Ascending aorta (tissue), 2 donors: ENCODE measurements at regions not wholly inside any gene's neighbourhood (a gene's known extent, or its start where the extent isn't known, plus 50 kb on each side); places are given as distances from the start of the nearest gene placed in this dataset.

Source experiments
- DNase-seq, 2 donors: peaks; one replicate each; pipeline ENCODE4 v3.0.0-alpha.2; 2019; ENCODE audit warnings: low spot score in 2 of 2
- H3K27ac ChIP-seq, 2 donors: fragments of 200-600 bp; sonication (generic); one replicate each; pipeline ENCODE4 v1.5.1; 2016 to 2017; ENCODE audit warnings: mild to moderate bottlenecking in 1 of 2
- H3K27me3 ChIP-seq: fragments of 200-600 bp; sonication (generic); one replicate; pipeline ENCODE4 v1.5.1; 2017
- H3K36me3 ChIP-seq, 2 donors: fragments of 200-600 bp; sonication (generic); one replicate each; pipeline ENCODE4 v1.5.1; 2016
- H3K4me1 ChIP-seq, 2 donors: fragments of 200-600 bp; sonication (generic); one replicate each; pipeline ENCODE4 v1.5.1; 2016 to 2017; ENCODE audit warnings: mild to moderate bottlenecking in 1 of 2
- H3K4me3 ChIP-seq, 2 donors: fragments of 200-600 bp; sonication (generic); one replicate each; pipeline ENCODE4 v1.5.1; 2016 to 2017; ENCODE audit warnings: mild to moderate bottlenecking in 1 of 2
- H3K9me3 ChIP-seq, 2 donors: fragments of 200-600 bp; sonication (generic); one replicate each; pipeline ENCODE4 v1.5.1; 2016
- intact Hi-C: fragments of 100-400 bp; cut with DNase I; formaldehyde crosslinking; loops from one replicate; pipeline ENCODE4 v1.15.1; 2023
- TF ChIP-seq, protein P1 (sequence below), 3 experiments: fragments of 200-600 bp in 2 of 3; fragments of 450-650 bp in 1 of 3; sonication (generic) in 2 of 3; IDR thresholded peaks; one replicate each; pipeline ENCODE4 v1.5.1; 2016 to 2019; ENCODE audit warnings: antibody characterized with exemption in 3 of 3, mild to moderate bottlenecking in 1 of 3, moderate library complexity in 1 of 3

DNA sequence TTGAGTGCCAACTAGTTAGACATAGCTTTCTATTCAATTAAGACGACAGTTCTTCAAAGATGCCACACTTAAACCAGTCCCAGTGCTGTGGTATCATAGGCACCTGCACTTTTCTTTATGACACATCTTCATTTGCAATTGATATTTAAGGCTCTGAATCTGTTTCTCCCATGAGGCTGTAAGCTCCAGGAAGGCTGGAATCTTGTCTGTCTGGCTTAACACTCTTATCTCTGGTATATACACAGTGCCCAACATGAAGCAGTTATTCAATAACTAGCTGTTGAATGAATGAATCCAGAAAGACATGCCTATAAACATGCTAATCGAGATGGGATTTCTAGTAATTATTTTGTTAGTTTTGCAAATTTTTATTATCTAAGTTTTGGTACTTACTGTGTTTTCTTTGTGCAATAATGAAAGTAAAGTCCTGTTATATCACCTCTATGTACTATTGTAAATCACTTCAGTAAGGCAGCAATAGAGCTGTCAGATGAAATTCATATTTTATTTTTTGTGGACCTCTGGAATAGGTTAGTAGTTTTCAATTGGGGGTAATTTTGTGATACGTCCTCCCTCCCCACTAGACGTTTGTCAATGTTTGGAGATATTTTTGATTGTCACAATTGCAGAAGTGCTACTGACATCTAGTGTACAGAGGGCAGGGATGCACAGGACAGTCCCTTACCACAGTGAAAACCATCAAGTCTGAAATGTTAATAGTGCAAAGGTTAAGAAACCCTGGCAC, 51.3 kb upstream of the STEAP4 start:
- Histone ChIP-seq H3K27me3 (no peaks in the 10 kb centered on the region), H3K9me3 (no peaks in the 10 kb centered on the region), H3K36me3 (no peaks in the 10 kb centered on the region), H3K4me3 (no peak overlapping the region), H3K27ac (no peak overlapping the region), H3K4me1 (no peaks in the 10 kb centered on the region)
- intact Hi-C loops = loop anchor here (5.0 kb wide), 1 partner anchor 116 kb away; no protein-coding TSS in a partner anchor
- no peak for DNase-seq
- TF ChIP-seq, protein P1, sequence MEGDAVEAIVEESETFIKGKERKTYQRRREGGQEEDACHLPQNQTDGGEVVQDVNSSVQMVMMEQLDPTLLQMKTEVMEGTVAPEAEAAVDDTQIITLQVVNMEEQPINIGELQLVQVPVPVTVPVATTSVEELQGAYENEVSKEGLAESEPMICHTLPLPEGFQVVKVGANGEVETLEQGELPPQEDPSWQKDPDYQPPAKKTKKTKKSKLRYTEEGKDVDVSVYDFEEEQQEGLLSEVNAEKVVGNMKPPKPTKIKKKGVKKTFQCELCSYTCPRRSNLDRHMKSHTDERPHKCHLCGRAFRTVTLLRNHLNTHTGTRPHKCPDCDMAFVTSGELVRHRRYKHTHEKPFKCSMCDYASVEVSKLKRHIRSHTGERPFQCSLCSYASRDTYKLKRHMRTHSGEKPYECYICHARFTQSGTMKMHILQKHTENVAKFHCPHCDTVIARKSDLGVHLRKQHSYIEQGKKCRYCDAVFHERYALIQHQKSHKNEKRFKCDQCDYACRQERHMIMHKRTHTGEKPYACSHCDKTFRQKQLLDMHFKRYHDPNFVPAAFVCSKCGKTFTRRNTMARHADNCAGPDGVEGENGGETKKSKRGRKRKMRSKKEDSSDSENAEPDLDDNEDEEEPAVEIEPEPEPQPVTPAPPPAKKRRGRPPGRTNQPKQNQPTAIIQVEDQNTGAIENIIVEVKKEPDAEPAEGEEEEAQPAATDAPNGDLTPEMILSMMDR (IDR thresholded peaks at IDR 0.05) = no peak

DNA sequence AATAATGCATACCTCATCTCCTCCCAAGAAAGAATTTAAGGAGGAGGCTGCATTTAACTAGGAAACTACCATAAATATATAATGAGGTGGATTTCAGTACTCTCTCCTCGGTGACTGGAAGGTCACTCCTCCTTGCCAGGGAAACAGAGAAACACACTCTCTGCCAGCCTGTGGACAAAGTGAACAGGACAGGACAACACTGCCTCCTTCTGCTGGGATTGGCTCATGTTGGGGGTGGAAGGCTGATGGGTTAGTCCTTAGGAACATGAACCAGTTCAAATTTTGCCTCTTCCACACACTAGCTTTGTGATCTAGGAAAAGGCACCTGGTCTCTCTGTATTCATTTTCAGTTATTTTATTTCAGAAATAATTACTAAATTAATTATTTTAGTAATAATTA, 50.6 kb upstream of the STEAP4 start:
- no peak overlapping the region for H3K4me3 ChIP-seq
- TF ChIP-seq, protein P1 (IDR thresholded peaks at IDR 0.05) = no peak
- intact Hi-C loops = loop anchor here (5.0 kb wide), 1 partner anchor 115 kb away; no protein-coding TSS in a partner anchor

More for the DNA sequence above, 50.6 kb upstream of the STEAP4 start:
- Histone ChIP-seq H3K36me3 (no peaks in the 10 kb centered on the region), H3K27me3 (no peaks in the 10 kb centered on the region), H3K9me3 (no peaks in the 10 kb centered on the region), H3K27ac (no peak overlapping the region), H3K4me1 (no peaks in the 10 kb centered on the region)
- no peak for DNase-seq
